HEK293T (cell line): ENCODE measurements at regions not wholly inside any gene's neighbourhood (a gene's known extent, or its start where the extent isn't known, plus 50 kb on each side); places are given as distances from the start of the nearest gene placed in this dataset.

Experiments used
- ARNT ChIP-seq: fragments of 450-650 bp; IDR thresholded peaks from 2 replicates; pipeline ENCODE4 v1.6.1; 2017; ENCODE audit warnings: mild to moderate bottlenecking
- BHLHE40 ChIP-seq: fragments of 450-650 bp; IDR thresholded peaks from 2 replicates; pipeline ENCODE4 v1.6.1; 2016; ENCODE audit warnings: mild to moderate bottlenecking, moderate library complexity, borderline replicate concordance
- FOXK2 ChIP-seq: fragments of 450-650 bp; IDR thresholded peaks from 2 replicates; pipeline ENCODE4 v1.6.1; 2016; ENCODE audit warnings: mild to moderate bottlenecking
- NFRKB ChIP-seq: fragments of 450-650 bp; IDR thresholded peaks from 2 replicates; pipeline ENCODE4 v1.6.1; 2016; ENCODE audit warnings: mild to moderate bottlenecking, moderate library complexity
- SP1 ChIP-seq: fragments of 450-650 bp; IDR thresholded peaks from 2 replicates; pipeline ENCODE4 v1.6.1; 2017

DNA sequence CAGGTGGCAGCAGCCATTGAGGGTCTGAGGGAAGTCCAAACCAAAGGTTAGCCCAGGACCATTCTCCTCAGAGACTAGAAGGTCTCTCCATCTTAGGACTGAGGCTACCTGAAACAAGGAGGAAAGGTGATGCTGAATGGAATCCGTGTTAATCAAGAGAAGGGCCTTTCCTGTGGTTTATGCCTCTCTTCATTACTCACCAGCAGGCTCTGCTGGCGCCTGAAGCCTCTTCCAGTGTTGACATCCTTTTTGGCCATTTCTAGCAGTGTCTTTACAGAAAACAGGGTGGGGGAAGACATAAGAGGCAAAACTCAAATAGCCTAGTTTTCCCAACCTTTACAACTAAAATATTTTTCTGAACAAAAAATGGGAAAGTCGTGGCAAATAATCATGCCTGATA is 98.0 kb downstream of the ENC1 start:
- TF ChIP-seq ARNT (no peak), FOXK2 (no peak), NFRKB (no peak), SP1 (no peak), BHLHE40 (no peak)
